Liver (tissue), 7 donors: ENCODE measurements at regions not wholly inside any gene's neighbourhood (a gene's known extent, or its start where the extent isn't known, plus 50 kb on each side); places are given as distances from the start of the nearest gene placed in this dataset.
A peak's percentile ranks its signal among the peaks of the same experiment; 100 is the strongest.

Experiments
- DNase-seq: peaks from one replicate; pipeline ENCODE4 v3.0.0-alpha.2; 2017; ENCODE audit warnings: low spot score
- H3K27ac ChIP-seq, 2 donors: one replicate each; pipeline ENCODE4 v1.7.0; 2013; ENCODE audit warnings: inconsistent platforms in 2 of 2, low read length in 2 of 2, control low read depth in 1 of 2, low read depth in 1 of 2, mild to moderate bottlenecking in 1 of 2
- H3K27me3 ChIP-seq, 4 donors: one replicate each; pipeline versions ENCODE4 v1.6.1 to v1.7.0; 2013; ENCODE audit warnings: low read length in 3 of 4, inconsistent platforms in 1 of 4, mild to moderate bottlenecking in 1 of 4, moderate library complexity in 1 of 4; ENCODE audit not compliant: control insufficient read depth in 4 of 4, insufficient read depth in 4 of 4
- H3K36me3 ChIP-seq, 4 donors: one replicate each; pipeline versions ENCODE4 v1.6.1 to v1.7.0; 2013; ENCODE audit warnings: low read length in 3 of 4, mild to moderate bottlenecking in 3 of 4, low read depth in 1 of 4, moderate library complexity in 1 of 4; ENCODE audit not compliant: control insufficient read depth in 4 of 4, insufficient read depth in 3 of 4
- H3K4me1 ChIP-seq, 4 donors: one replicate each; pipeline versions ENCODE4 v1.6.1 to v1.7.0; 2013; ENCODE audit warnings: low read length in 3 of 4, mild to moderate bottlenecking in 3 of 4, moderate library complexity in 1 of 4; ENCODE audit not compliant: control insufficient read depth in 4 of 4, insufficient read depth in 4 of 4
- H3K4me3 ChIP-seq, 3 donors: one replicate each; pipeline versions ENCODE4 v1.6.1 to v1.7.0; 2013; ENCODE audit warnings: low read length in 3 of 3, control low read depth in 1 of 3, low read depth in 1 of 3, mild to moderate bottlenecking in 1 of 3
- H3K9ac ChIP-seq, 2 donors: one replicate each; pipeline ENCODE4 v1.7.0; 2013; ENCODE audit warnings: low read length in 2 of 2, mild to moderate bottlenecking in 2 of 2, moderate library complexity in 2 of 2, control low read depth in 1 of 2, low read depth in 1 of 2
- H3K9me3 ChIP-seq, 4 donors: one replicate each; pipeline versions ENCODE4 v1.6.1 to v1.7.0; 2013; ENCODE audit warnings: low read length in 3 of 4; ENCODE audit not compliant: control insufficient read depth in 4 of 4
- EGR1 ChIP-seq, 2 donors: IDR thresholded peaks; 2 replicates each; pipeline ENCODE4 v1.6.1; 2016 to 2018; ENCODE audit warnings: antibody characterized with exemption in 2 of 2, low read depth in 2 of 2
- FOXA1 ChIP-seq: IDR thresholded peaks from 2 replicates; pipeline ENCODE4 v1.6.1; 2016; ENCODE audit warnings: antibody characterized with exemption
- FOXA2 ChIP-seq: IDR thresholded peaks from 2 replicates; pipeline ENCODE4 v1.6.1; 2016; ENCODE audit warnings: antibody characterized with exemption
- HNF4A ChIP-seq, 2 donors: conservative IDR thresholded peaks; 2 replicates each; pipeline ENCODE4 v1.6.1; 2016; ENCODE audit warnings: antibody characterized with exemption in 2 of 2, mild to moderate bottlenecking in 2 of 2
- JUND ChIP-seq, 2 donors: IDR thresholded peaks; 2 replicates each; pipeline ENCODE4 v1.6.1; 2016; ENCODE audit warnings: antibody characterized with exemption in 2 of 2
- MAX ChIP-seq: IDR thresholded peaks from 2 replicates; pipeline ENCODE4 v1.6.1; 2016; ENCODE audit warnings: antibody characterized with exemption
- REST ChIP-seq: IDR thresholded peaks from 2 replicates; pipeline ENCODE4 v1.6.1; 2016; ENCODE audit warnings: antibody characterized with exemption, mild to moderate bottlenecking
- RXRA ChIP-seq, 2 donors: IDR thresholded peaks; 2 replicates each; pipeline ENCODE4 v1.6.1; 2017 to 2018; ENCODE audit warnings: antibody characterized with exemption in 2 of 2, mild to moderate bottlenecking in 1 of 2
- TAF1 ChIP-seq: conservative IDR thresholded peaks from 2 replicates; pipeline ENCODE4 v1.6.1; 2016; ENCODE audit warnings: antibody characterized with exemption, mild to moderate bottlenecking
- ZBTB33 ChIP-seq: IDR thresholded peaks from 2 replicates; pipeline ENCODE4 v1.6.1; 2016; ENCODE audit warnings: antibody characterized with exemption
- WGBS: extraction: QIAGEN DNeasy Blood & Tissue Kit; methylation state at CpG from one replicate; pipeline ENCODE4 v1.1.7; 2013; 5-methylcytosine and 5-hydroxymethylcytosine counted together
- donor health status: healthy.
- donor health status: healthy.
- donor health status: healthy.
- donor health status: healthy.

GRCh38 chr2:203811491-203812221 lies 55.9 kb upstream of the CTLA4 start (continued):
- TF ChIP-seq MAX, result peak; percentile 82
- TF ChIP-seq RXRA (IDR thresholded peaks at IDR 0.05), result peak; percentile 89 to 92
- no peak for TF ChIP-seq TAF1
- TF ChIP-seq EGR1 (IDR thresholded peaks at IDR 0.05; ENCODE audit: low read depth in 2 of 2), result peak in 1 of 2 donors; percentile 83
- no peak for TF ChIP-seq ZBTB33

- H3K9me3 ChIP-seq, result no peaks in the 10 kb centered on the region
- TF ChIP-seq REST, result no peak
- TF ChIP-seq TAF1, result no peak
- TF ChIP-seq FOXA1, result no peak
- TF ChIP-seq ZBTB33, result no peak
- no peak for TF ChIP-seq FOXA2
- no peak for TF ChIP-seq JUND (IDR thresholded peaks at IDR 0.05)
- TF ChIP-seq EGR1 (IDR thresholded peaks at IDR 0.05; ENCODE audit: low read depth in 2 of 2), result no peak
- TF ChIP-seq HNF4A (conservative IDR thresholded peaks at IDR 0.05), result no peak
- 84% methylated on average over 11 of the region's 11 CpGs for WGBS
- peak overlapping the region; percentile 37 to 67 for H3K27ac ChIP-seq
- no peak overlapping the region for H3K4me3 ChIP-seq
- H3K4me1 ChIP-seq, result peaks cover 5 to 38% (median 30%) of the 10 kb centered on the region in 4 donors
- no peaks in the 10 kb centered on the region for H3K27me3 ChIP-seq
- DNase-seq, result no peak
- no peak overlapping the region for H3K9ac ChIP-seq
- no peaks in the 10 kb centered on the region for H3K36me3 ChIP-seq
Observed at GRCh38 chr2:203812294-203813221, 55.0 kb upstream of the CTLA4 start.
